ENCODE measurements at regions not wholly inside any gene's neighbourhood (a gene's known extent, or its start where the extent isn't known, plus 50 kb on each side); places are given as distances from the start of the nearest gene placed in this dataset.

GRCh38 chr14:98822917-98823316 is 449.1 kb downstream of the BCL11B start:
- no peak for DNase-seq

- peak in 1 of 2 donors; percentile 31 for DNase-seq
Measured at GRCh38 chr14:98826618-98827017, 445.4 kb downstream of the BCL11B start.

- DNase-seq: no peak
Measured at GRCh38 chr14:98834119-98834518, 437.9 kb downstream of the BCL11B start.

GRCh38 chr14:98835051-98835824 is 436.8 kb downstream of the BCL11B start:
- no peak for DNase-seq

GRCh38 chr14:98835825-98836100 is 436.2 kb downstream of the BCL11B start:
- DNase-seq: no peak

- no peak for DNase-seq
Measured at GRCh38 chr14:98840091-98840490, 431.9 kb downstream of the BCL11B start.

- DNase-seq: no peak
Measured at GRCh38 chr14:98840511-98840910, 431.5 kb downstream of the BCL11B start.

GRCh38 chr14:98844456-98844855 is 427.5 kb downstream of the BCL11B start:
- no peak for DNase-seq

GRCh38 chr14:98847521-98848468 is 424.2 kb downstream of the BCL11B start:
- DNase-seq: no peak

- no peak for DNase-seq
Measured at GRCh38 chr14:98853063-98853729, 418.8 kb downstream of the BCL11B start.

GRCh38 chr14:98855926-98856715 is 415.9 kb downstream of the BCL11B start:
- no peak for DNase-seq

GRCh38 chr14:98858158-98858557 is 413.8 kb downstream of the BCL11B start:
- DNase-seq: no peak

- DNase-seq: no peak
Measured at GRCh38 chr14:98858561-98858960, 413.4 kb downstream of the BCL11B start.

- no peak for DNase-seq
Measured at GRCh38 chr14:98859301-98859700, 412.7 kb downstream of the BCL11B start.

GRCh38 chr14:98864211-98864610 is 407.8 kb downstream of the BCL11B start:
- DNase-seq: no peak

- DNase-seq: no peak
Measured at GRCh38 chr14:98867146-98867545, 404.9 kb downstream of the BCL11B start.

GRCh38 chr14:98867726-98868125 is 404.3 kb downstream of the BCL11B start:
- no peak for DNase-seq

GRCh38 chr14:98868866-98869265 is 403.1 kb downstream of the BCL11B start:
- DNase-seq: no peak

- no peak for DNase-seq
Measured at GRCh38 chr14:98871796-98872195, 400.2 kb downstream of the BCL11B start.

- DNase-seq: no peak
Measured at GRCh38 chr14:98877065-98877464, 394.9 kb downstream of the BCL11B start.

- DNase-seq: no peak
Measured at GRCh38 chr14:98878282-98878681, 393.7 kb downstream of the BCL11B start.

GRCh38 chr14:98886982-98887381 is 385.0 kb downstream of the BCL11B start:
- no peak for DNase-seq

All from right lung (tissue), 2 donors.